Activated CD4-positive, alpha-beta memory T cell treated with anti-CD3 and anti-CD28 coated beads, Interleukin-2, amount 10 ng/mL, durations not matched to agents 7 days and 5 days (primary cell): ENCODE measurements at regions not wholly inside any gene's neighbourhood (a gene's known extent, or its start where the extent isn't known, plus 50 kb on each side); places are given as distances from the start of the nearest gene placed in this dataset.
"Not testable (repeated sequence)": the region's sequence is repeated elsewhere in the genome, so short reads cannot be mapped to it uniquely, and the experiment has no call there.

Experiments used
- CTCF ChIA-PET: fragments of 350-600 bp; sonication (Branson Sonifier 250); formaldehyde crosslinking; loops from one replicate; lab custom pipeline; 2021; ENCODE audit warnings: antibody characterized with exemption, inconsistent platforms; lab: Charles Lee
- POLR2A ChIA-PET: fragments of 350-600 bp; sonication (Branson Sonifier 250); formaldehyde crosslinking; loops from one replicate; lab custom pipeline; 2021; ENCODE audit warnings: antibody characterized with exemption; lab: Charles Lee
- DNase-seq: peaks from one replicate; pipeline ENCODE4 v3.0.0-alpha.2; 2020
- H3K27ac Mint-ChIP-seq: one replicate; pipeline ENCODE4 v1.8.0; 2021; ENCODE audit warnings: mild to moderate bottlenecking, mixed read lengths
- H3K27me3 Mint-ChIP-seq: one replicate; pipeline ENCODE4 v1.8.0; 2021; ENCODE audit warnings: mixed read lengths
- H3K36me3 Mint-ChIP-seq: one replicate; pipeline ENCODE4 v1.8.0; 2021; ENCODE audit warnings: low read depth, mixed read lengths
- H3K4me1 Mint-ChIP-seq: one replicate; pipeline ENCODE4 v1.8.0; 2021; ENCODE audit warnings: mixed read lengths
- H3K4me3 Mint-ChIP-seq: one replicate; pipeline ENCODE4 v1.8.0; 2021; ENCODE audit warnings: mild to moderate bottlenecking, mixed read lengths
- H3K9me3 Mint-ChIP-seq: one replicate; pipeline ENCODE4 v1.8.0; 2021; ENCODE audit warnings: mixed read lengths

DNA sequence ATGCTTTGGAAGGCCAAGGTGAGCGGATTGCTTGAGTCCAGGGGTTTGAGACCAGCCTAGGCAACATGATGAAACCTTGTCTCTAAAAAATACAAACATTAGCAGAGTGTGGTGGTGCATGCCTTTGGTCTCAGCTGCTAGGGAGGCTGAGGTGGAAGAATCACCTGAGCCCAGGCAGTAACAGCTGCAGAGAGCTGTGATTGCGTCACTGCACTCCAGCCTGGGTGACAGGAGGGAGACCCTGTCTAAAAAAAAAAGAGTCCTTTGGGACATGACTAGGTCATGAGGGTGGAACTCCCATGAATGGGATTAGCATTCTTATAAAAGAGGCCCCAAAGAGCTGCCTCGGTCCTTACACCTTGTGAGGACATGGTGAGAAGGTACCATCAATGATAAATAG is 436.0 kb upstream of the NR5A2 start:
- no peaks in the 10 kb centered on the region for H3K9me3 Mint-ChIP-seq
- H3K27me3 Mint-ChIP-seq, result peaks cover 2% of the 10 kb centered on the region

DNA sequence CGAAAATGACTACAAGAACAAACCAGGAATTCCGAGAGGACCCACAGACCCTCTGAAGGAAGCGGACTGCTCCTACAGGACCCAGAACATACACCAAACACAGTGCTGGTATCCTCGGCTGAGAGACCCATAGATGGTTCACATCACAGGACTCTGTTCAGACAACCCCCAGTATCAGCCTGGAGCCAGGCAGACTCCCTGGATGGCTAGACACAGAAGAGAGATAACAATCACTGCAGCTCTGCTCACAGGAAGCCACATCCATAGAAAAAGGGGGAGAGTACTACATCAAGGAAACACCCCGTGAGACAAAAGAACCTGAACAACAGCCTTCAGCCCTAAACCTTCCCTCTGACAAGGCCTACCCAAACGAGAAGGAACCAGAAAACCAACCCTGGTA is 434.0 kb upstream of the NR5A2 start:
- H3K4me3 Mint-ChIP-seq, result no peak overlapping the region
- no peaks in the 10 kb centered on the region for H3K36me3 Mint-ChIP-seq
- peaks cover 11% of the 10 kb centered on the region for H3K4me1 Mint-ChIP-seq
- H3K27me3 Mint-ChIP-seq, result peaks cover 4% of the 10 kb centered on the region
- ChIA-PET POLR2A (no interaction called here), CTCF (no interaction called here)
- no peaks in the 10 kb centered on the region for H3K9me3 Mint-ChIP-seq
- no peak overlapping the region for H3K27ac Mint-ChIP-seq
- DNase-seq, result no peak

More for the DNA sequence above, 436.0 kb upstream of the NR5A2 start:
- Mint-ChIP-seq H3K27ac (no peak overlapping the region), H3K4me3 (no peak overlapping the region), H3K36me3 (no peaks in the 10 kb centered on the region), H3K4me1 (peaks cover 11% of the 10 kb centered on the region)
- CTCF ChIA-PET, result no interaction called here
- POLR2A ChIA-PET, result no interaction called here
- no peak for DNase-seq

DNA sequence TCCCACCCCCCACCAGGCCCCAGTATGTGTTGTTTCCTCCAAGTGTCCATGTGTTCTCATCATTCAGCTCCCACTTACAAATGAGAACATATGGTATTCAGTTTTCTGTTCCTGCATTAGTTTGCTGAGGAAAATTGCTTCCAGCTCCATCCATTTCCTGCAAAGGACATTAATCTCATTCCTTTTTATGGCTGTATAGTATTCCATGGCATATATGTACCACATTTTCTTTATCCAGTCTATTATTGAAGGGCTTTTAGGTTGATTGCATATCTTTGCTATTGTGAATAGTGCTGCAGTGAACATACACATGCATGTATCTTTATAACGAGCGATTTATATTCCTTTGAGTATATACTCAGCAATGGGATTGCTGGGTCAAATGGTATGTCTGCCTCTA is 431.1 kb upstream of the NR5A2 start:
- H3K36me3 Mint-ChIP-seq, H3K4me1 Mint-ChIP-seq, DNase-seq, CTCF ChIA-PET, H3K9me3 Mint-ChIP-seq, POLR2A ChIA-PET, H3K27me3 Mint-ChIP-seq, H3K27ac Mint-ChIP-seq, H3K4me3 Mint-ChIP-seq: not testable (repeated sequence)

- Mint-ChIP-seq H3K27ac (no peak overlapping the region), H3K4me3 (no peak overlapping the region), H3K9me3 (no peaks in the 10 kb centered on the region), H3K4me1 (no peaks in the 10 kb centered on the region), H3K36me3 (no peaks in the 10 kb centered on the region), H3K27me3 (peaks cover 4% of the 10 kb centered on the region)
- DNase-seq, result no peak
- POLR2A ChIA-PET, result no interaction called here
- CTCF ChIA-PET, result no interaction called here
Measured at GRCh38 chr1:199597152-199597551, 430.4 kb upstream of the NR5A2 start.

DNA sequence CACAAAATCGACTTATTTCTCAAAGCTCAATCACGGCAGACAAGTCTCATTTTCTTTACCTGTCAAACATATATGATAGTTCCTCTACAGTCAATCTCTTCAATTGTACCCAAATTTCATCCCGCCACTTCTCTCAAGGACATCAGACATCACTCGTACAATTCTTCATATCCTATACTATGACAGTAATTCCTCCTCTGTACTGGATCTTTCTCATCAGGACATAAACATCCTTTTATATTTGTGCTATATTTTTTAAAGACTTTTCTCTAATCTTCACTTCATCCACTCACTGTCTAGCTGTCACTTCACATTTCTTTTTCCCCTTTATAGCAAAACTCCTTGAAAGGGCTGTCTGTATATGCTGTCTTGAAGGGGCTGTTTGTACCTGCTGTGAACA is 419.1 kb upstream of the NR5A2 start:
- DNase-seq, result no peak
- ChIA-PET CTCF (no interaction called here), POLR2A (no interaction called here)
- Mint-ChIP-seq H3K27ac (no peak overlapping the region), H3K27me3 (peaks cover 2% of the 10 kb centered on the region), H3K9me3 (no peaks in the 10 kb centered on the region), H3K4me3 (no peak overlapping the region), H3K4me1 (no peaks in the 10 kb centered on the region), H3K36me3 (no peaks in the 10 kb centered on the region)

DNA sequence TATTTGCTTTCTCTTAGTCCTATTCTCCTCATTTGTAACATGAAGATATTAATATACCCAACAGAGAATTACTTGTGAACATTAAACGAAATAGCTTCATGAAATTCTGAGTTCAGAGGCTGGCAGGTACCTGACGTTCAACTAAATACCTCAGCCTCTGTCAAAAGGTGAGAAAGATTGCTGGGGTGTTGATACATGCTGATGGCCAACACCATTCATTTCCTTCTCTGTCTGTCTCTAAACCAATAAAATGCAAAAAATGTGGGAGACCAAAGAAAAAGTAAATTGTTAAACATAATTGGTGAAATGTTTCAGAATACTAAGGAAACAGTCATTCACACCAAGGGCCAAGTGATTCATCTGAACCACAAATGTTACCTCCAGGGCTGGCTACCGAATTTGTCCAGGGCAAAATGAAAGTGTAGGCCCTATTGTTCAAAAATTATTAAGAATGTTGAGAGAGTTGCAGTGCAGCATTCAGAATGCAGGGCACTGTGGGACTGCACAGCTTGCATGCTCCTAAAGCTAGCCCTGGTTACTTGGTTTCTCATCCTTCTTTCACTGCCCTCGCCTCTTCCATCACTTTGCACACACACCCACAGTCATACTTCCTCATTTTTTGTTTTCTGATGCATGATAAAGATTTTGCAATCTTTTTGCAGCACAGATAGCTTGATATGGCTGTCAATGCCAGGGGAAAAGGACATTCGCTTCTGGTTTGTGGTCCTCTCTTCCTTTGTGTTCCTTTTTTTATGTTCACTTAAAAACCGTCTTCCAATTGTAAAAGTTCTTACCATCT is 414.3 kb upstream of the NR5A2 start:
- Mint-ChIP-seq H3K27ac (no peak overlapping the region), H3K4me3 (no peak overlapping the region), H3K36me3 (no peaks in the 10 kb centered on the region), H3K9me3 (no peaks in the 10 kb centered on the region), H3K4me1 (no peaks in the 10 kb centered on the region), H3K27me3 (peaks cover 2% of the 10 kb centered on the region)
- ChIA-PET CTCF (no interaction called here), POLR2A (no interaction called here)
- no peak for DNase-seq

GRCh38 chr1:199616947-199617346 is 410.6 kb upstream of the NR5A2 start:
- Mint-ChIP-seq H3K4me3 (no peak overlapping the region), H3K4me1 (no peaks in the 10 kb centered on the region), H3K27me3 (peaks cover 2% of the 10 kb centered on the region), H3K27ac (no peak overlapping the region), H3K9me3 (no peaks in the 10 kb centered on the region), H3K36me3 (no peaks in the 10 kb centered on the region)
- DNase-seq, result no peak
- ChIA-PET POLR2A (no interaction called here), CTCF (no interaction called here)

DNA sequence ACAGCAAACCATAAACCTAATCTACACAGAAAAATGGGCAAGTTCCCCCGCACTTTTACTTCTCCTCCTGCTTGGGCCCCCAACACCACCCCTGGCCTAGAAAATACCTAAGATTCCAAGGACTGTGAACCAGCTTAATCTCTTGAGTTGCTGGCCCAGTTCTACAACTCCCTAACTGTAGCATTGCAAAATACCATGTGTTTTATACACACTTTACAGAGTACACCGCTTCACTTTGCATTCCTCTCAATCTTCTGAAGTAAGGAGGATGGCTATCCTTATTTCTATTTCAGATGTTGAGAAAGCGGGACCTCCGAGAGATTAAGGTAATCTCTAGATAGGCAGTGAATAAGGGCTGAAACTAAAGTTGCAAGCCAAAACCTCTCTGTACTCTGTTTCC is 408.3 kb upstream of the NR5A2 start:
- POLR2A ChIA-PET, result no interaction called here
- no peak overlapping the region for H3K4me3 Mint-ChIP-seq
- no peaks in the 10 kb centered on the region for H3K27me3 Mint-ChIP-seq
- DNase-seq, result no peak
- H3K4me1 Mint-ChIP-seq, result no peaks in the 10 kb centered on the region
- CTCF ChIA-PET, result no interaction called here
- H3K36me3 Mint-ChIP-seq, result no peaks in the 10 kb centered on the region
- H3K9me3 Mint-ChIP-seq, result no peaks in the 10 kb centered on the region
- no peak overlapping the region for H3K27ac Mint-ChIP-seq

DNA sequence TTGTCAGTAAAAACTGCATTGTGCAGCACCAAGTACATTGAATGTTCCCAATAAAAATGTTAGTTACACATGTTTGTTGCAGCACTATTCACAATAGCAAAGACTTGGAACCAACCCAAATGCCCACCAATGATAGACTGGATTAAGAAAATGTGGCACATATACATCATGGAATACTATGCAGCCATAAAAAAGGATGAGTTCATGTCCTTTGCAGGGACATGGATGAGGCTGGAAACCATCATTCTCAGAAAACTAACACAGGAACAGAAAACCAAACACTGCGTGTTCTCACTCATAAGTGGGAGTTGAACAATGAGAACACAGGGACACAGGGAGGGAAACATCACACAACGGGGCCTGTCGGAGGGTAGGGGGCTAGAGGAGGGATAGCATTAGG is 401.3 kb upstream of the NR5A2 start:
- H3K27me3 Mint-ChIP-seq, H3K4me1 Mint-ChIP-seq, POLR2A ChIA-PET, H3K4me3 Mint-ChIP-seq, H3K9me3 Mint-ChIP-seq, H3K36me3 Mint-ChIP-seq, CTCF ChIA-PET, DNase-seq, H3K27ac Mint-ChIP-seq: not testable (repeated sequence)

DNA sequence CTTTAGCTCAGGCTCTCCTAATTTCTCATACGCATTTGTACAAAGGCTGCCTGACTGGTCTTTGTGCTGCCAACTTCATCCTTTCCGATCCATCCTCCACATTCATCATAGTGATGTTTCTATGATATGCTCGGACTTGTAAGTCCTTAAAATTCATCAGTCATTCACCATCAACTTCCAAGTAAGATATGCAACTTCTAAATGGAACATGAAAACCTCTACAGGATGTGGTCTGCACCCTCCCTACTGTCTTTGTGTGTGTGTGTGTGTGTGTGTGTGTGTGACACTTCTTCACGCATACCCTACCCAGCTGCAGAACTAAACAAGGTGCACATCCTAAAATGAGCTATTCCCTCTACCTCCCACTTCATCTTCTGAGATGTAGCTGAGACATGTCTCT is 397.9 kb upstream of the NR5A2 start:
- Mint-ChIP-seq H3K36me3 (no peaks in the 10 kb centered on the region), H3K27ac (no peak overlapping the region), H3K27me3 (peaks cover 2% of the 10 kb centered on the region), H3K4me1 (peaks cover 4% of the 10 kb centered on the region), H3K4me3 (no peak overlapping the region), H3K9me3 (peaks cover 2% of the 10 kb centered on the region)
- DNase-seq, result no peak
- POLR2A ChIA-PET, result no interaction called here
- CTCF ChIA-PET, result no interaction called here

DNA sequence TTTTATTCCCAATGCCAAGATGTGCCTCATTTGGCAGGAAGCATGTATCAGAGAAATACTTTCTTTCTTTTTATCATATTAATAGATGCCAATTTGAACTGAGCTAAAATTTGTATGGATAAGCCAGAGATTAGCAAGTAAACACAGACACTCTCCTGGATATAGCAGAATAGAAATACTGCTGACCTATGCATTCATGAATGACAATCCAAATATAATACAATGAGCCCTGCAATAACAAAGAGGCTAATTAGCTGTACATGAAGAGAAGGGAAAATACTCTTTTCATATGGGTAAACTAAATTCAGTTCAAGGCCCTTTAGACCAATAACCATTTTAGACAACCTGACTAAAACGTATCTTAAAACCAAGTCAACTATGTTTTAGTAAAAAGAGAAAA is 388.1 kb upstream of the NR5A2 start:
- Mint-ChIP-seq H3K27me3 (peaks cover 3% of the 10 kb centered on the region), H3K36me3 (no peaks in the 10 kb centered on the region), H3K9me3 (peaks cover 7% of the 10 kb centered on the region), H3K27ac (no peak overlapping the region), H3K4me3 (no peak overlapping the region), H3K4me1 (no peaks in the 10 kb centered on the region)
- ChIA-PET POLR2A (no interaction called here), CTCF (no interaction called here)
- DNase-seq, result no peak

GRCh38 chr1:199641531-199641930 is 386.0 kb upstream of the NR5A2 start:
- H3K27me3 Mint-ChIP-seq, result peaks cover 3% of the 10 kb centered on the region
- no peak overlapping the region for H3K4me3 Mint-ChIP-seq

GRCh38 chr1:199644912-199645311 is 382.6 kb upstream of the NR5A2 start:
- H3K36me3 Mint-ChIP-seq, result no peaks in the 10 kb centered on the region
- no peaks in the 10 kb centered on the region for H3K9me3 Mint-ChIP-seq
- POLR2A ChIA-PET, result no interaction called here
- no peaks in the 10 kb centered on the region for H3K4me1 Mint-ChIP-seq
- no peaks in the 10 kb centered on the region for H3K27me3 Mint-ChIP-seq
- no peak overlapping the region for H3K27ac Mint-ChIP-seq
- DNase-seq, result no peak
- no peak overlapping the region for H3K4me3 Mint-ChIP-seq
- CTCF ChIA-PET, result no interaction called here

More at GRCh38 chr1:199641531-199641930, 386.0 kb upstream of the NR5A2 start:
- ChIA-PET CTCF (no interaction called here), POLR2A (no interaction called here)
- Mint-ChIP-seq H3K4me1 (no peaks in the 10 kb centered on the region), H3K27ac (no peak overlapping the region), H3K9me3 (no peaks in the 10 kb centered on the region), H3K36me3 (no peaks in the 10 kb centered on the region)
- no peak for DNase-seq

DNA sequence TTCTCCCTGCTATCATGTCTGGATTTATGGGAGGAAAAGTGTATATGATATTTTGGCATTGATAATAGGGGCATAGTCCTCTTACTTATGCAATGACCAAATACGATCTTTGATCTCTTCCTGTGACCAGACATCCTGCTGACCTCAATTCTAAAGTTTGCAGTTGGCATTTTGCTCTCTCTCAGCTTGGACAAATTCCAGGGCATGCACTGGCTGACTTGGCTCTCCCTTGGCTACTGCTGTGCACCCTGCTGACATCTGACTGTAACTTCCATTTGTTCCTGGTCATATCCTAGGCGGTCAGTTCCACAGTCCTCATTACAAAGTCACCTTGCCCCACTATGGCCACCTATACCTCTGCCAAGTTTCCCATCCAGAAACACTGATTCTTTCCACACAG is 380.7 kb upstream of the NR5A2 start:
- no peak overlapping the region for H3K27ac Mint-ChIP-seq
- no peaks in the 10 kb centered on the region for H3K9me3 Mint-ChIP-seq
- DNase-seq, result no peak
- no peaks in the 10 kb centered on the region for H3K27me3 Mint-ChIP-seq
- H3K4me1 Mint-ChIP-seq, result no peaks in the 10 kb centered on the region
- POLR2A ChIA-PET, result no interaction called here
- CTCF ChIA-PET, result no interaction called here
- H3K36me3 Mint-ChIP-seq, result no peaks in the 10 kb centered on the region
- no peak overlapping the region for H3K4me3 Mint-ChIP-seq
